HT1080 (cell line): ENCODE measurements at regions not wholly inside any gene's neighbourhood (a gene's known extent, or its start where the extent isn't known, plus 50 kb on each side); places are given as distances from the start of the nearest gene placed in this dataset.

ENCODE experiments used
- DNase-seq: peaks from one replicate; pipeline ENCODE4 v3.0.0-alpha.2; 2015; ENCODE audit warnings: low read depth

- no peak for DNase-seq
Observed at GRCh38 chr7:25279705-25280104, 51.4 kb upstream of the NPVF start.

GRCh38 chr7:25280181-25280580, 51.9 kb upstream of the NPVF start:
- DNase-seq, result no peak

- DNase-seq, result no peak
Observed at GRCh38 chr7:25282194-25282593, 53.9 kb upstream of the NPVF start.

- DNase-seq, result no peak
Observed at GRCh38 chr7:25286756-25287155, 58.5 kb upstream of the NPVF start.

GRCh38 chr7:25287291-25287690, 59.0 kb upstream of the NPVF start:
- DNase-seq, result no peak

GRCh38 chr7:25288556-25289307, 60.4 kb upstream of the NPVF start:
- no peak for DNase-seq

- DNase-seq, result no peak
Observed at GRCh38 chr7:25289518-25289917, 61.2 kb upstream of the NPVF start.

- no peak for DNase-seq
Observed at GRCh38 chr7:25294624-25295023, 66.3 kb upstream of the NPVF start.

GRCh38 chr7:25295387-25295786, 67.1 kb upstream of the NPVF start:
- no peak for DNase-seq

GRCh38 chr7:25296086-25296485, 67.8 kb upstream of the NPVF start:
- no peak for DNase-seq

GRCh38 chr7:25297278-25297677, 69.0 kb upstream of the NPVF start:
- no peak for DNase-seq

- no peak for DNase-seq
Observed at GRCh38 chr7:25303281-25304181, 75.2 kb upstream of the NPVF start.

GRCh38 chr7:25304691-25305090, 76.4 kb upstream of the NPVF start:
- DNase-seq, result no peak

- DNase-seq, result no peak
Observed at GRCh38 chr7:25305831-25306230, 77.5 kb upstream of the NPVF start.

- no peak for DNase-seq
Observed at GRCh38 chr7:25307624-25308023, 79.3 kb upstream of the NPVF start.

- DNase-seq, result no peak
Observed at GRCh38 chr7:25308246-25308645, 80.0 kb upstream of the NPVF start.

- no peak for DNase-seq
Observed at GRCh38 chr7:25308906-25309705, 80.8 kb upstream of the NPVF start.

- no peak for DNase-seq
Observed at GRCh38 chr7:25310896-25311295, 82.6 kb upstream of the NPVF start.

- DNase-seq, result peak; percentile 18
Observed at GRCh38 chr7:25311346-25311745, 83.1 kb upstream of the NPVF start.

GRCh38 chr7:25312968-25313367, 84.7 kb upstream of the NPVF start:
- DNase-seq, result no peak

- DNase-seq, result no peak
Observed at GRCh38 chr7:25313526-25313925, 85.2 kb upstream of the NPVF start.
